BJ (cell line): ENCODE measurements at regions not wholly inside any gene's neighbourhood (a gene's known extent, or its start where the extent isn't known, plus 50 kb on each side); places are given as distances from the start of the nearest gene placed in this dataset.

Experiments used
- CTCF ChIA-PET: fragments of 350-600 bp; formaldehyde crosslinking; extraction: SDS; loops from one replicate; lab custom pipeline; 2021; ENCODE audit warnings: antibody characterized with exemption, inconsistent platforms; lab: Yijun Ruan, JAX
- POLR2A ChIA-PET: fragments of 300-600 bp; sonication (Branson Sonifier 250); formaldehyde crosslinking; extraction: SDS; loops from one replicate; lab custom pipeline; 2021; ENCODE audit warnings: antibody characterized with exemption; lab: Charles Lee
- DNase-seq: peaks from one replicate; pipeline ENCODE4 v3.0.0-alpha.2; 2011; ENCODE audit warnings: low read depth
- H3K27me3 ChIP-seq: 2 replicates; pipeline ENCODE4 v1.6.0; 2011; ENCODE audit warnings: low read length; ENCODE audit not compliant: control insufficient read depth, insufficient read depth
- H3K36me3 ChIP-seq: 2 replicates; pipeline ENCODE4 v1.5.1; 2011; ENCODE audit warnings: low read length; ENCODE audit not compliant: control insufficient read depth, insufficient read depth
- H3K4me3 ChIP-seq: 2 replicates; pipeline ENCODE4 v1.5.1; 2011; ENCODE audit warnings: low read depth, mild to moderate bottlenecking, control low read depth, low read length
- CTCF ChIP-seq: IDR thresholded peaks from 2 replicates; pipeline ENCODE4 v1.5.1; 2011; ENCODE audit warnings: low read depth, mild to moderate bottlenecking, control low read depth, inconsistent platforms, low read length, moderate library complexity; ENCODE audit not compliant: insufficient read depth

DNA sequence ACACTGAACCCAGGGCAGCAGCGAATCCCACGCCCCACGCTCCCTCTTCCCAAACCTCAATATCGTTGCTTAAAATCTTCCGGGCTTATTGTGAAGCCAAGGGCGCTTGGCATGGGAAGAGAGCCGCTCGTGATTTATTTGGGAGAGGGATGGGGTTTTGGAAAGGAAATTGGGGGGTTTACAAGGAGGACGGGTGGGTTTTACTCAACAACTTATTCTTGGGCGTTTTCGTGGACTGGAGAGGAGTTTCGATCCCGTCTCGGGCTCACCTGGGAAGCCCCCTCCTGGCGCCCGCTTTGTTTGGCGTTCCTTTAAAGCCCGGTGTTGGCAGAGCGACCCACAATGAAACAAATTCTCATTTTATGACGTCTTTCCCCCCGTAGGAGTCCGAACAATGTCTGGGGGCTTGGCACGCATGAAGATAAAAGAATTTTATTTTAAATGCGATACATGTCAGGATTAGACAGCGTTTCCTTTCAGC, 135.3 kb downstream of the INSIG2 start:
- DNase-seq, result no peak
- Histone ChIP-seq H3K4me3 (no peak overlapping the region), H3K36me3 (no peaks in the 10 kb centered on the region), H3K27me3 (peaks cover 21% of the 10 kb centered on the region)
- CTCF ChIA-PET, result interaction anchor here (0.9 to 4.1 kb wide), 6 partner anchors 12 to 637 kb away, joined by 3 to 35 read pairs (median 3); no protein-coding TSS in a partner anchor
- no peak for TF ChIP-seq CTCF
- POLR2A ChIA-PET, result interaction anchor here (0.7 kb wide), 1 partner anchor 632 kb away, joined by 3 read pairs; no protein-coding TSS in a partner anchor

- POLR2A ChIA-PET, result interaction anchor here (0.7 kb wide), 1 partner anchor 633 kb away, joined by 3 read pairs; no protein-coding TSS in a partner anchor
- CTCF ChIA-PET, result interaction anchor here (1.1 to 4.1 kb wide), 16 partner anchors 10 to 650 kb away, joined by 3 to 35 read pairs (median 4); no protein-coding TSS in a partner anchor
- no peak for TF ChIP-seq CTCF
Observed at GRCh38 chr2:118222672-118223421, 134.6 kb downstream of the INSIG2 start.

GRCh38 chr2:118222273-118222594, 134.0 kb downstream of the INSIG2 start:
- peaks cover 21% of the 10 kb centered on the region for H3K27me3 ChIP-seq
- POLR2A ChIA-PET, result no interaction called here

More at GRCh38 chr2:118222672-118223421, 134.6 kb downstream of the INSIG2 start:
- no peak for DNase-seq
- H3K4me3 ChIP-seq, result no peak overlapping the region
- H3K36me3 ChIP-seq, result no peaks in the 10 kb centered on the region
- H3K27me3 ChIP-seq, result peaks cover 21% of the 10 kb centered on the region

GRCh38 chr2:118221536-118222272, 133.4 kb downstream of the INSIG2 start:
- ChIA-PET POLR2A (no interaction called here), CTCF (interaction anchor here (0.6 to 4.1 kb wide), 26 partner anchors 11 to 664 kb away, joined by 3 to 35 read pairs (median 4); no protein-coding TSS in a partner anchor)
- peak; percentile 28 for DNase-seq
- Histone ChIP-seq H3K36me3 (no peaks in the 10 kb centered on the region), H3K4me3 (no peak overlapping the region), H3K27me3 (peaks cover 20% of the 10 kb centered on the region)
- TF ChIP-seq CTCF, result peak; percentile 73

More at GRCh38 chr2:118222273-118222594, 134.0 kb downstream of the INSIG2 start:
- CTCF ChIA-PET, result interaction anchor here (0.7 to 4.1 kb wide), 20 partner anchors 11 to 663 kb away, joined by 3 to 35 read pairs (median 4); no protein-coding TSS in a partner anchor
- Histone ChIP-seq H3K4me3 (no peak overlapping the region), H3K36me3 (no peaks in the 10 kb centered on the region)
- TF ChIP-seq CTCF, result no peak
- DNase-seq, result no peak

DNA sequence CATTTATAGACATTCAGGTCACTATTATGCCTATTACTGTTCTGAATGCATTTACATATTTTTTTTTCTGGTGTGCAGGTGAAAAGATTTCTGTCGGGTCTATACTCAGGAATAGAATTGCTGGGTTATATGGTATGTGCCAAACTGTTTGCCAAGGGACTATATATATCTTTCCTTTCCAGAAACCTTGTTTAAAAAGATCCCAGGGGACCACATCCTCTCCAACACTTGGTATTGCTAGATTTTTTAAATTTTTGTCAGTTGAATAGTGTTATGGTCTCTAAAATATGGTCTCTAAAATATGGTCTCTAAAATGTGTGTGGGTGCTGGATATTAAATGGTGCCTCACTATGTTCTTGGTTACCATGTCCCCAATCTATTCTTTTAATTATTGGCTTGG, 131.3 kb downstream of the INSIG2 start:
- Histone ChIP-seq H3K36me3 (no peaks in the 10 kb centered on the region), H3K27me3 (peaks cover 10% of the 10 kb centered on the region), H3K4me3 (no peak overlapping the region)
- CTCF ChIA-PET, result interaction anchor here (1.1 kb wide), 1 partner anchor 17 kb away, joined by 3 read pairs; no protein-coding TSS in a partner anchor
- DNase-seq, result no peak
- no peak for TF ChIP-seq CTCF
- POLR2A ChIA-PET, result no interaction called here
